ENCODE measurements at regions not wholly inside any gene's neighbourhood (a gene's known extent, or its start where the extent isn't known, plus 50 kb on each side); places are given as distances from the start of the nearest gene placed in this dataset.
"Not testable (repeated sequence)": the region's sequence is repeated elsewhere in the genome, so short reads cannot be mapped to it uniquely, and the experiment has no call there.

DNA sequence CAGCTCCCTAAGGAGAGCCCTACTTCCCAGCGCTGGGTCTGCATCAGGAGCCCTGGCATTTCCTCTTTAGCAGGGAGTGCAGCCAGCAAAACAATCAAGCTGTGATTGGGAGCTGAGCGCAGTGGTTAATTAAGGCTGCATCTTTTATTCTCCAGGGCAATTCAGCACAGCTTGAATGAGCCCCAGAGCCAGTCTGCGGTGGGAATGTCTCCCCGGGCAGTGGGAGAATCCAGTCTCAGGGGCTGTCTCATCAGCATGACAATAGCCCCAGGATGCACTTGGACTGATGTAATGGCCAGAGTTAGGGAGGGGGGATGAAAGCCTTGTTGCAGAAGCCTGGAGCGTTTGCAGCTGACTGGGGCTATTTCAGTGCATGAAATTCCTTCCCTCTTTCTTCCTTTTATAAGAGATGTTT is 292.6 kb upstream of the SOX9 start:
- no peak for FAIRE-seq

DNA sequence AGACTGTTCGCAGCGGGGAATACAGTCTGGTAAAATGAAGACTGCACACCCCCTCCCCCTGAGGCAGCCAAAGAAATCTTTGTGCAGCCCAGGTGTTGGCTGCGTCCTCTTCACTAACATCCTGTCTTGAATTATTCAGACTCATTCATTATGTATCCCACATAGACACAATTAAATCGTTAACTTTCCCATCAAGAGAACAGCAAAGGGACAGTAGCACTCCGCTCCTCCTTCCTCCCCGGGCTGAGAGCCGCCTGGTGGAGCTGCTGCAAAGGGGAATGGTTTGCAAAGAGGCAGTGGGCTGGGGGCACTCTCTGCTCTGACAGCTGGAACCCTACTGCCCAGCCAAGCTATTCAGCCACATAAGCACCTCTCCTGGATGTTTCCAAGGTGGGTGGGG is 290.0 kb upstream of the SOX9 start:
- no peak for FAIRE-seq

DNA sequence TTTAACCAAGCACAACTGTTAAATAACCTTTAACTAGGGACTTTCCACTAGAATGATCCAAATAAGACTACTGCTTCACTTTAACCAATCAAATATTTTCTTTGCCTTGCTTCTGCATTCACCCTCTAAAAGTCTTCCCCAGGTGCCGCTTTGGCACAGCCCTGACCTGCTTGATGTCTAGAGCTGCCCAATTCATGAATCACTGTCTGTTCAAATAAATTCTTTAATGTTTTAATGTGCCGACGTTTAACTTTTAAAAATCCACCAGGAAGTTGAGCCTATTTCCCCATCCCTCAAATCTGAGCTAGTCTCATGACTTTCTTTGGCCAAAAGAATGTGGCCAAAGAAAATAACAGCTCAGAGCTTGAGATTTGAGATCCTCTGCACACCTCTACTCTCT is 277.8 kb upstream of the SOX9 start:
- FAIRE-seq, result no peak

DNA sequence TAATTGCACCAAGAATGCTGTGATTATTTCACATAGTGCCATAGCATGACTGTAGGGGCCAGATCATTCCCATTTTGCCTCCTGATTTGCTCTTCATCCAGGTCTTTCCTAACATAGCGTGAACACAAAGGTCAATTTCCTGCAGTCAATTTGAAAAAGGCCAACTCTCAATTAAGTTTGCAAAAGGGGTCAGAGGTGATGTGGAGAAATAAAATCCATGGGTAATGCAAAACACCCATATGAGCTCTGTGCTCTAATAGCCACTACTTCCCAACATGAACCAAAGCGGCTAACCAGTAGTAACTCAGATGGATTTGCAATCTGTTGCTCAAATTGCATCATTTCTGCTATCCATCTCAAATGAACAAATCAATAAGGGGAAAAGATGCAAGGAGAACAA is 275.5 kb upstream of the SOX9 start:
- no peak for FAIRE-seq

DNA sequence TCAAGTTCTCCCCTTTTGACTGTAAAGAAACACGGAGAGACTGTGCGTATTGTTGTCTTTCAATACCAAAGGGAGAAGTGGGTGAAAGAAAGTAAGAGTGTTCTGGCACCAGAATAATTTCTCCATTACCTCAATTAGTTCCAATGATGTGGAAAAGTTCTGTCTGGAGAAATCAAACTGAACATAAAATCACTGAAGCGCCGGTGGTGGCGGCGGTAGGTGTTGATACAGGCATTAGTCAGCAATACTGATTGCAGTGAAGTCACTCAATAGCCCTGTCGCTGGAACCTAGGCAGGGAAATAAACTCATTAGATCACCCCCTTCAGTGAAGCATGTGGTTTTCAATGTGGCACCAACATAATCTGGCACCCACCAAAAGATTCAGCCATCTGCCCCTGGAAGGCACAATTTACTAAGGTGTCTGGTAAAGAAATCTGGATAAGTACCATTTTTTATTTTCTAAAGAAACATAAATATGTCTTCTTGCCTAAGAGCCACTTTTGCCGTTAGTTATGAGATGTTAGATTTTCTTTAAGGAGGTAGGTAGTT is 274.2 kb upstream of the SOX9 start:
- FAIRE-seq, result no peak

DNA sequence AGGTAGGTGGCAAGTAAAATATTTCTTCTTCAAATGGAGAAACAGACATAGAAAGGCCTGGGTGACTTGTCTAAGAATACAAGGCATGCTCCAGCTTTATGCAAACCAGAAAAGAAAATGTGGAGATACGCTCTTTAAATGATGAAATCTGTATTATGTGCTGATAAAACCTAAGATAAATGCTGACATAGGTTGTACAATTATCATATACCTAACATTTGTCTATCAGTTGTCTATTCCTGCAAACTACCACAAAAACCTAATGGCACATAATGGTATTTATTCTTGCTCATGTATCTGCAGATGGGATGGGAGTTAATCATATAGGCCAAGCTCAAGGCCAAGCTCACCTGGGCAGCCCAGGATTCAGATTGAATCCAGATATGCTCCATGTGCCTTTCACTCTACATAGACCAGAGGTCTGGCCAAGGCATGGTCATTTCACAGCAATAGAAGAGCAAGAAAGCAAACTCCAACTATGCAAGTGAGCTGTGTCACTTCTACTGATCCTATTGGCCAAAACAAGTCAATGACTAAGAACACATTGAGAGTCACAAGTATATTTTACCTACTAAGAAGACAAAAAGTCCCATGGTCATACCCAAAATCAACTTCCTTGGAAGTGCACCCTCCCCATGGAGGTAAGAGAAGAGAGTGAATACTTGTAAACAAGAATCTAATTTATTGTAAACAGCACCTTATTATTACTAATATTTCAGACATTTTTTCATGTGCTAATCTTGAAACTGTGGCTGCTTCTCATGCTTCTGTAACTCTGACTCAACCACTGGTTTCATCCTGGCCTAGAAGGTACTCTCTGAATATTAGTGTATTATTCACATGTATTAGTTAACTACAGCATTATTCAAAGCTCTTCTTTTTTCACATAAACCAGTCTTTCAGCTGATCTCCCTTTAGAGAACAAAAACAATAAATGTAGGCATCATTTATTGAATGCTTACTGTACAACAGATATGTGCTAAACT is 270.7 kb upstream of the SOX9 start:
- no peak for FAIRE-seq

DNA sequence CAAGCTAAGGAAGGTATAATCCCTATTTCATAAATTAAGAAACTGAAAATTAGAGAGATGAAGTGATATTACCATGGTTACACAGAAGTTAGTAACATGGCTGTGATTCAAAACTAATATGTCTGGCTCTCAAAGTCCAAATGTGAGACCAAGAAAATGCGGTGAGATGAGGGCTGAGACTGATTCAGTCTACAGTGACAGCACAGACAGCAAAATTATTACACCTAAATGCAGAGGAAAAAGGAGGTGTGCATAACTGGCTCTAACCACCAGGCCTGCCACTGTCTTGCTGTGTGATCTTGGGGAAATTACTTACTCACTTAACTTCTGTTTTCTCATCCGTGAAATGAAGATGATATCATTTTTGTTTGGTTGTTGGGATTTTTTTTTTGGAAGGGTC is 270.0 kb upstream of the SOX9 start:
- no peak for FAIRE-seq

DNA sequence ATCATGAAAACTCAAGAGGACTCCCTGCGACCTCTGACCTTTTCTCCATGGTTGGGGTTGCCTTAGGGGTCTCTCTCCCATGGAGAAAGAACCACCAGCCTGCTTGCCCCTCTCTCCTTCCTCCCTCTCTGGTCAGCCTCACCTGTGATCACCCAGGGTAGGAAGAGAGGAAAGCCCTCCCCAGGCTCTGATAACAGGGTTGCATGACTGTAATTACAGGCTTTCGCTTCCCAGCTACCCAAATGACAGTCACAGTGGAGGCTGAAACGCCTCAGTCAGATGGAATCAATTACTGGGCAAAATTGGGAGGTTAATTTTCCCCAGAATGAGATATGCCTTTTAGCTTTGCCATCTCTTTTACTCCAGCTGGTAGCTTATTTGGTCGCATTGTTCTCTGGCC is 265.8 kb upstream of the SOX9 start:
- no peak for FAIRE-seq

DNA sequence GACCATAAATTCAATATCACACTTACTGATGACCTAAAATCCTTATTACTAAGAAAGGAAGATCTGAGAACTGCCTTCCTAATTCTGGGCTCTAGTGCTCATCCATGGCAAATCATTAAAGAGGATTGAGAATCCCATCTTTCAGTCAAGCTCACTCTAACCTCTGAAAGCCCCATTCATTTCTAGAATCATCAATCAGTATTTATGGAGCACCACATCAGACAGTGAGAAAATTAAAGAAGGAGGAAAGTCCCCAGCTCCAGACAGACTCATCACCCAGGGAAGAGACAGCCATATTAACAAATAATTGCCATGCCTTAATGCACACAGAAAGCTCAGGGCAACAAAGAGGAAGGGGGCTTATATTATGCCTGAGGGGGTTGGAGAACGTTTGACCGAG is 256.1 kb upstream of the SOX9 start:
- FAIRE-seq, result no peak

DNA sequence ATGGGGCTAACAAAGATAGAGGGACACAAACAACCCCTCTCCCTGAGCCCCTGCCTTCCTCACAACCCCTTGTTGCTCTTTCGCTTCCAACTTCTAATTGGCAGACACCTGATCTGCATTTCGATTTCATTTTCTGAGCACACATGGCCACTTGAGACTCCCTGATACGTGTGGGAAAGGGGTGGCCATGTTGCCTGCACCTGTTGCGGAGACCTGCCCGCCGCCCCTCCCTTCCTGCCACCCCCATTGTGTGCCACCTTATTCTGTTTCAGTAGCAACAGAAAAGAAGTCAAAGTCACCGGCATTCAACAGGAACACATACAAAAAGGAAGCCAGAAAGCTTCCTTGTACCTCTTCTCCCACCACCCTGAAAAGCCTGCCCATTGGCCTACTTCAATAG is 254.7 kb upstream of the SOX9 start:
- no peak for FAIRE-seq

DNA sequence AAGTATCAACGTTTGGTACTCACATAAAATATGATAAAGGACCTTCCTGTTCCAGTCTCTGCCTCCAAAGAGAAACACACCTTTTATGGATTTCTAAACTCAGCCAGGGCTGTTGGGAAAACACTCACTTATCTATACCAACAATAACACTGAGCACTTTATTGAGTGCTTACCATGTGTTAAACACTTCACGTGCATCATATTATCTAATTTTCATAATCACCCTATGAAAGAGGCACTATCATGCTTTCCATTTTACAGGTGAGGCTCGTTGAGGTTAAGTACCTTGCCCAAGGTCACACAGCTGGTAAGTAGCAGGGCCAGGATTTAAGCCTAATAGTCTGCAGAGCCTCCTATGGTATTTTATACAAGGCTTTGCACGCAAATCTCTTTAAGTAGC is 251.5 kb upstream of the SOX9 start:
- no peak for FAIRE-seq

DNA sequence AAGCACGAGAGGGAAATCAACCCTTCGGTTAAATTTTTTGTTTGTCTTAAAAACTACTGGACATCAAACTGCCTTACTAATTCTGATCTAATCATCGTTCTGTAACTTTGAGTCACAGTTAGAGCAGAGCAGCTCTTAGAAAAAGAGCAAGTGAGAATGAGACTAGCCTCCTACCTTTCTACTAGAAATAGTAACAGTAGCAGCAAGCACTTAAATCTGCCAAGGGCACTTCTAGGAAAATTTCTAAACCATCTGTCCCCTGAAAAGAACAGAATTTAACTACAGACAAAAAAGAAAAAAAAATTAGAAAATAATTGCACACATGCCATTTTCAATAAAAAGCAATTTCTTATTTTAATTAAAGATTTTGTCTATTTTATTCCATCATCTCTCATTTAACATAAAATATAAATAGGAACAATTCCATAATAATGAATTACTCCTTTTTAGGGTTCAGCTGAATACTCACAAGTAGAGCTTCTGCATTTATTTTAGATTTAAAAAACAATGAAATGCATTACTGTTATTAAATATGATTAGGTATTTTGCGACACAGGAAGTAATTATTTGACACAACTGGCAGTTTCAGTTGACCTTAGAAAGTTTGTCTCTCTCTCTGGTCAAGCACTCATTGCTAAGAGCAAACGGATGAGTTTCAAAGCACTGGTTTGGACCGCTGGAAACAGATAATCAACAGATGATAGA is 250.8 kb upstream of the SOX9 start:
- FAIRE-seq, result no peak

DNA sequence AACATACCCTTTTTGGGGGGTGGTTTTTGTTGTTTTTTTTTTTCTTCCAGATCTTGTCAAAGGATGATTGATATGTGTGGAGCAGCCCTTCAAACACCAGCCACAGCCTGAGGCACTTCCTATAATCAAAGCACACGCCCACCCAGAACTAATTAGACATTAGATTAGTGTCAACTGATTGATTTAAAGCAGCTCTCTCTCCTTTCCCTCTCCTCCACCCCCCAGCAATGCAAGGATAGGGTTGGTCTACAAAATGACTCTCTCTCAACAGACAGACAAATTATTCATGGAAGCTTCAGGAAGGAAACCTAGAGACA is 250.3 kb upstream of the SOX9 start:
- no peak for FAIRE-seq

DNA sequence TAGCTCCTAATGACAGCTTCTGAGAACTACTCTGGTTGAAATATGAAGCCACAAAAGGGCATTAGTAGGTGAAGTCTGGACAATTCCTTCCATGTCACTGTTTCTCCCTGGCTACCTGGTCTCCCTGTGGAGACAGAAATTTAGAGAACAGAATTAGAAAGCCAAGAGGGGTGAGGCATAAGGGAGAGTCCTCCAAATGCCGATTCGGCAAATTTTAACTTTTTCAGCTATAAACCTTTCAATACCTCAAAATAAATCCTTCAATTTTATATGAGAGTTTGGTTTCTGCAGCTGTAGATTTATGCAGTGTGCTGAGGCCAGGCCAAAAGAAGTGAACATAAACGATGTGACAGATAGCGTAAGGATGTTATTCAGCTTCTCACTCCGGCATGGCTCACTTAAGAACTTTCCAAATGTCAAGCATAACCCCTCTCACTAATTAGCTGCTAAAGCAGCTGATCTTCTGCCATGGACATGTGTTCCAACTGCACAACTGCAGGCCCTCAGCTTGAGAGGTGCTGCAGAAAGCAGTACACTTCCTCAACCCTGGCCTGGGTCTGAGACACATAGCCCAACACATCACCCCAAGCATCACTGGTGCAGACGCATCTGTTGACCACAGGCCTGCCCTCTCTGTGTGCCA is 247.9 kb upstream of the SOX9 start:
- FAIRE-seq, result no peak

DNA sequence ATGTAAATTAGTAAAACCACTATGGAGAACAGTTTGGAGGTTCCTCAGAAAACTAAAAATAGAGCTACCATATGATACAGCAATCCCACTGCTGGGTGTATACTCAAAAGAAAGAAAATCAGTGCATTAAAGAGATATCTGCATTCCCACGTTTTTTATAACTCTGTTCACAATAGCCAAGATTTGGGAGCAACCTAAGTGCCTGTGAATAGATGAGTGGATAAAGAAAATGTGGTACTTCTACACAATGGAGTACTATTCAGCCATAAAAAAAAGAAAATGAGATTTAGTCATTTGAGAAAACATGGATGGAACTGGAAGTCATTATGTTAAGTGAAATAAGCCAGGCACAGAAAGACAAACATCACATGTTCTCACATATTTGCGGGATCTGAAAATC is 246.0 kb upstream of the SOX9 start:
- FAIRE-seq, result not testable (repeated sequence)

DNA sequence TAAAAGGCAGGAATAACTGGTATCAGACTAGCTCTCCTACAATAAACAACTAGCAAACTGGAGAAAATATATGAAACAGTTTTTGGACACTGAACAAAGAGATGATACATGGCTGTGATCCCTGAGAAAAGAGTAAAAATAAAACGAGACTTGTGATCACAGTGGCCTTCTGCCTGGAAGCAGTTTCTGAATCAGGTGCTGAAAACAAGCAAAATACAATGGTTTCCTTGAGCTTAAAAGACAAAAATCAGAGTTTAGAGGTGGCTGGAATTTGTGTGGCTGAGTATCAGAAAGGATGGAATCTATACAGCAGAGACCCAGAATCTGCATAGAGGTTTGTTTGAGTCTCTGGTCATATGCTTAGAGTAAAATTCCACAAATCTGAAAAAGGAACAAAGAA is 242.5 kb upstream of the SOX9 start:
- FAIRE-seq, result no peak

DNA sequence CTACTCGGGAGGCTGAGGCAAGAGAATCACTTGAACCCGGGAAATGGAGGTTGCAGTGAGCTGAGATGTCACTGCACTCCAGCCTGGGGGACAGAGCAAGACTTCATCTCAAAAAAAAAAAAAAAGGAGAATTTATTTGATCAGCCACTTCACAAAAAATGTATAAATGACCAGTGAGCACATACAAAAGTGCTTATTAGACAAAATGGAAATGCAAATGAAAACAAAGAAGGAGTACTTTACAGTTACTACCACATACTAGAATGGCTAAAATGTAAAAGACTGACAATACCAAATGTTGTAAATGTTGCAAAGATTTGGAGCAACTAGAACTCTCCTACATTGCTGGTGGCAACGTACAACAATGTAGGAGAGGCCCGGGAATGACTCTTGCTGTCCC is 241.8 kb upstream of the SOX9 start:
- FAIRE-seq, result no peak

DNA sequence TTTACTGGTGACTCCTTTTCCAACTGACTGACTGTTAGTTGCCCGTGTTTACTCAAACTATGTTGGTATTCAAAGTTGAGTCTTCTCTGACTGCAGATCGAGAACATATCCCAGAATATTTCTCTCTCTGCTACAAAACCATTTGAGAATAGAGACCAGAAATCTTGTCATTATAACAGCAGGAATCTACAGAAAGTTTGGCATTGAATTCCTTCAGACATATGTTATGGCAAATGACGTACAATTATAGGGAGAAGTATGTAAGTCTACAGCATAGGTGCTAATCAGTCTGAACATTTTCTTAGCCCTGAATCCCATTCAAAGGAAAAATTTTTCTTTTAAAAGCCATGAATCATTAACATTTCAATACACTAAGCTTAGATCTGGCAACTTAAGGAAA is 239.8 kb upstream of the SOX9 start:
- FAIRE-seq, result no peak

DNA sequence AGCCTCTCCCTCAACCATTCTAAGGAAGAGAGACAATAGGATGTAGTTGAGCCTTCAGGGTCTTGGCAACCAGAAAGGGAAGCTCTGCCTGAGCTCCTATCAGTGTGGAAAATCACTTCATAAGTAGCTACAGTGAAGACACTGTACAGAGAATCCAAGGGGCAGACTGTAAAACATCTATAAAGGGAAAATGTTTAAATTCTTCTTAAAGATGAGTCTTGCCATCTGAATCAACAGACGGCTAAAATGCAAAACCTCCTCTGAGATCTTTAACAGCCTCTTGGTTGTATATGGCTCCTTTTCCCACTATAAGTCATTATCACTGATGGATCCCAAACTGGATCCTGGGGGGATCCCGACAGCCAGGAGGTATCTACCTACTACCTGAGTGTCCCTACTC is 239.2 kb upstream of the SOX9 start:
- FAIRE-seq, result no peak

DNA sequence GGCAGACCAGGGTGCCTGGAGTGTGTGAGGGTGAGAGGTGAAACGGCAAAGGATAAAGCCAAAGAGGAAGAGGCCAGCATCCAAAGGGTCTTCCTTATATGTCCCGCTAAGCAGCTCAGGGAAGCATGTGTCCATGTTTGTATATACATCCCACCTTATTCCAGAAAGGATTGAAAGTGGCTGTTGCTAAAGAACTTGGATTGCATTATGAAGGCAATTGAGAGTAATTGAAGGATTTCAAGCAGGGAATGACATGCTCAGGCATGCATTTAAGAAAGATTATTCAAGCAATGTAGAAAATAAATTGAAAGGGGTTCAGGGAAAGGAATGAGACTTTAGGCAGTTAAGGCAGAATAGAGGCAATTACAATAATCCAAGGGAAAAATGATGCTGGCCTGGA is 237.6 kb upstream of the SOX9 start:
- no peak for FAIRE-seq

DNA sequence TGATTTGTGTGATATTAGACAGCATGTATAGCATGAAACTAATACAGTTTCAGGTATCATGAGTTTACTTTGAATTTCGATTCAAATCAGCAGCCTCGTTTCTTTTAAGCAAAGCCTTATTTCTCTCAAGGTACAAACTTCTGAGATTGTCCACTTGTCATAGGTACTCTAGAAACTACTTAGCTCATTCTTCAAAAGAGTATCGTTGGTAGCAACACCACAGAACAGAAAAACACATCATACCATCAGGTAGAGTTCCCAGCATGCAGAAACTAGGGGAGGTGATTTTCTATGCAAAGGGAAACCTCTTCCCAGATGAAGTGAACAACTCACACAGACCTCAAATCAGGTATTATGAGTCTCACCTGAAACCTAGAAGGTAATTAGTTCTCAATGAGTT is 237.0 kb upstream of the SOX9 start:
- FAIRE-seq, result no peak

DNA sequence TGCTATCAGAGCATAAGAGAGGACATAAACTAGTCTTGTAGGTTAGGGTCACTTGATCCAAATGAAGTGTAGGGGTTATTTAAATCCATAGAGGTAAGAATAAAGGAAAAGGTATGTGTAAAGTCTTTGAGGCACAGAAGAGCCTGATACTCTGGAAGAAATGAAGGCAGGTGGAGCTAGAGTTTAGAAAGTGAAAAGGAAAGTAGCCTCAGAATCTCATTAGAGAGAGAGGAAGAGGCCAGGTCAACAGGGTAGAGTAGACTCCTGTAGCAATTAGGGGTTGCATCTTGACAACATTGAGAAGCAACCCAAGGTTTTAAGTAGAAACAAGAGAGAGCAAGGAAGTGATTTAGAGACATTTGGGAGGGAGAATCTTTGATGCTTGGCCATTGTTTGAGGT is 235.2 kb upstream of the SOX9 start:
- FAIRE-seq, result no peak

DNA sequence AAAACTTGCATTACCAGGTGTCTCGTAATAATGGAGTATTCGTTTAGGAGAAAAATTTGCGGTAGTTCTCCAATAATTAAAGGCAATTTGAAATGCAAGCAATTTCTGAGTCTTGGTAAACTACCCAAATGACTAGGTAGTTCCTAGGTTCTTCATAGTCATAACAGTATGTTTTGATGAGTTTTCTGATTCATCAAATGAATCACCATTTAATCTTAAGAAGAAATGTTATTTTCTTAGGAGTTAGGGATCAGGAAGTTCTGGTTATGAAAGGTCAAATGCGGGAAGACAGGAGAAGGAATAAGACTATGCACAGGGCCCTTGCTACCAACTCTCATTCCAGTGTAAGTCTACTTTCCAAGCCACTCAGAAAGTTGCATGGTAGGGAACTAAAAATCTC is 221.5 kb upstream of the SOX9 start:
- no peak for FAIRE-seq
